ENCODE measurements at regions not wholly inside any gene's neighbourhood (a gene's known extent, or its start where the extent isn't known, plus 50 kb on each side); places are given as distances from the start of the nearest gene placed in this dataset.

GRCh38 chr10:111837086-111837485 is 346.5 kb downstream of the GPAM start:
- 65% methylated on average over 2 of the region's 2 CpGs for WGBS

GRCh38 chr10:111837985-111838384 is 345.6 kb downstream of the GPAM start:
- H3K36me3 ChIP-seq: no peaks in the 10 kb centered on the region
- H3K4me1 ChIP-seq: peaks cover 15% of the 10 kb centered on the region
- H3K4me3 ChIP-seq: no peak overlapping the region
- WGBS: 94% methylated on average over 2 of the region's 2 CpGs
- H3K9me3 ChIP-seq: no peaks in the 10 kb centered on the region
- TF ChIP-seq CTCF (IDR thresholded peaks at IDR 0.05): no peak
- no peak for TF ChIP-seq POLR2AphosphoS5 (IDR thresholded peaks at IDR 0.05)
- TF ChIP-seq POLR2A (IDR thresholded peaks at IDR 0.05): no peak
- no peak for TF ChIP-seq EP300 (IDR thresholded peaks at IDR 0.05)
- H3K27me3 ChIP-seq: no peaks in the 10 kb centered on the region
- H3K27ac ChIP-seq: no peak overlapping the region
- no peak for DNase-seq (ENCODE audit: low spot score in 2 of 2)

More at GRCh38 chr10:111837086-111837485, 346.5 kb downstream of the GPAM start:
- no peak overlapping the region for H3K4me3 ChIP-seq
- H3K9me3 ChIP-seq: no peaks in the 10 kb centered on the region
- H3K27me3 ChIP-seq: no peaks in the 10 kb centered on the region
- TF ChIP-seq POLR2AphosphoS5 (IDR thresholded peaks at IDR 0.05) (no peak), POLR2A (IDR thresholded peaks at IDR 0.05) (no peak), CTCF (IDR thresholded peaks at IDR 0.05) (no peak), EP300 (IDR thresholded peaks at IDR 0.05) (no peak)
- peaks cover 15% of the 10 kb centered on the region for H3K4me1 ChIP-seq
- no peak for DNase-seq (ENCODE audit: low spot score in 2 of 2)
- H3K36me3 ChIP-seq: no peaks in the 10 kb centered on the region
- H3K27ac ChIP-seq: no peak overlapping the region

GRCh38 chr10:111840546-111840945 is 343.0 kb downstream of the GPAM start:
- H3K27me3 ChIP-seq: no peaks in the 10 kb centered on the region
- H3K4me3 ChIP-seq: no peak overlapping the region
- no peaks in the 10 kb centered on the region for H3K9me3 ChIP-seq
- peaks cover 1% of the 10 kb centered on the region for H3K4me1 ChIP-seq
- H3K27ac ChIP-seq: no peak overlapping the region
- no peak for TF ChIP-seq POLR2AphosphoS5 (IDR thresholded peaks at IDR 0.05)
- no peak for TF ChIP-seq EP300 (IDR thresholded peaks at IDR 0.05)
- TF ChIP-seq CTCF (IDR thresholded peaks at IDR 0.05): no peak
- no peak for TF ChIP-seq POLR2A (IDR thresholded peaks at IDR 0.05)
- no peaks in the 10 kb centered on the region for H3K36me3 ChIP-seq
- no peak for DNase-seq (ENCODE audit: low spot score in 2 of 2)

GRCh38 chr10:111852801-111853200 is 330.8 kb downstream of the GPAM start:
- Histone ChIP-seq H3K9me3 (no peaks in the 10 kb centered on the region), H3K27me3 (no peaks in the 10 kb centered on the region), H3K27ac (no peak overlapping the region), H3K4me3 (no peak overlapping the region), H3K4me1 (no peaks in the 10 kb centered on the region), H3K36me3 (no peaks in the 10 kb centered on the region)
- no peak for DNase-seq (ENCODE audit: low spot score in 2 of 2)
- 64% methylated on average over 2 of the region's 2 CpGs for WGBS
- no peak for TF ChIP-seq POLR2A (IDR thresholded peaks at IDR 0.05)
- no peak for TF ChIP-seq EP300 (IDR thresholded peaks at IDR 0.05)
- TF ChIP-seq CTCF (IDR thresholded peaks at IDR 0.05): no peak
- no peak for TF ChIP-seq POLR2AphosphoS5 (IDR thresholded peaks at IDR 0.05)

- TF ChIP-seq EP300 (IDR thresholded peaks at IDR 0.05) (no peak), CTCF (IDR thresholded peaks at IDR 0.05) (peak in 1 of 2 donors; percentile 37), POLR2A (IDR thresholded peaks at IDR 0.05) (no peak), POLR2AphosphoS5 (IDR thresholded peaks at IDR 0.05) (no peak)
- no peak for DNase-seq (ENCODE audit: low spot score in 2 of 2)
- H3K9me3 ChIP-seq: no peaks in the 10 kb centered on the region
- no peaks in the 10 kb centered on the region for H3K4me1 ChIP-seq
- H3K27me3 ChIP-seq: no peaks in the 10 kb centered on the region
- H3K4me3 ChIP-seq: no peak overlapping the region
- no peaks in the 10 kb centered on the region for H3K36me3 ChIP-seq
- H3K27ac ChIP-seq: no peak overlapping the region
- 75% methylated on average over 3 of the region's 3 CpGs for WGBS
Observed at GRCh38 chr10:111856631-111857030, 326.9 kb downstream of the GPAM start.
